ENCODE measurements at regions not wholly inside any gene's neighbourhood (a gene's known extent, or its start where the extent isn't known, plus 50 kb on each side); places are given as distances from the start of the nearest gene placed in this dataset.

- intact Hi-C loops (cut with micrococcal nuclease; ENCODE audit: unreplicated experiment) (no loop called here), in situ Hi-C loops (cut with HindIII; ENCODE audit: extremely low pct_ligation_motif_present, low pct_unique_long_range_greater_than_20kb) (no loop called here)
- DNase-seq (ENCODE audit: low spot score), result no peak
- Histone ChIP-seq H3K4me3 (replicated peaks in 1 of 3; ENCODE audit: insufficient read depth in 1 of 3, low read depth in 2 of 3, low read length in 3 of 3) (no peak overlapping the region), H3K4me1 (ENCODE audit: insufficient read depth, low read length) (no peaks in the 10 kb centered on the region), H3K9ac (ENCODE audit: insufficient read depth, low read depth, low read length) (no peak overlapping the region), H3K79me2 (ENCODE audit: insufficient read depth, low read length) (no peaks in the 10 kb centered on the region), H3K27me3 (ENCODE audit: control insufficient read depth in 1 of 2, insufficient read depth in 2 of 2, low read length in 2 of 2) (no peaks in the 10 kb centered on the region), H3K36me3 (replicated peaks in 1 of 2; ENCODE audit: control insufficient read depth in 1 of 2, insufficient read depth in 2 of 2, low read length in 2 of 2) (no peaks in the 10 kb centered on the region), H2AFZ (ENCODE audit: low read length) (no peak overlapping the region), H3K4me2 (ENCODE audit: low read depth, low read length) (no peak overlapping the region), H3K9me3 (ENCODE audit: low read length) (peaks cover 63% of the 10 kb centered on the region), H4K20me1 (ENCODE audit: insufficient read depth, low read length) (no peaks in the 10 kb centered on the region), H3K27ac (ENCODE audit: extremely low read length, insufficient read depth, low read length) (no peak overlapping the region)
- ChIA-PET POLR2A (no interaction called here), CTCF (ENCODE audit: low intra/inter-chr PET ratio, low total read pairs) (no interaction called here)
- no TSS peak for BruUV-seq (replicated peaks)
- FAIRE-seq, result no peak
- ATAC-seq, result no peak
- 0% methylated on average over 4 of the region's 4 CpGs for WGBS (ENCODE audit: low lambda C conversion rate)
- TF ChIP-seq, protein P1, sequence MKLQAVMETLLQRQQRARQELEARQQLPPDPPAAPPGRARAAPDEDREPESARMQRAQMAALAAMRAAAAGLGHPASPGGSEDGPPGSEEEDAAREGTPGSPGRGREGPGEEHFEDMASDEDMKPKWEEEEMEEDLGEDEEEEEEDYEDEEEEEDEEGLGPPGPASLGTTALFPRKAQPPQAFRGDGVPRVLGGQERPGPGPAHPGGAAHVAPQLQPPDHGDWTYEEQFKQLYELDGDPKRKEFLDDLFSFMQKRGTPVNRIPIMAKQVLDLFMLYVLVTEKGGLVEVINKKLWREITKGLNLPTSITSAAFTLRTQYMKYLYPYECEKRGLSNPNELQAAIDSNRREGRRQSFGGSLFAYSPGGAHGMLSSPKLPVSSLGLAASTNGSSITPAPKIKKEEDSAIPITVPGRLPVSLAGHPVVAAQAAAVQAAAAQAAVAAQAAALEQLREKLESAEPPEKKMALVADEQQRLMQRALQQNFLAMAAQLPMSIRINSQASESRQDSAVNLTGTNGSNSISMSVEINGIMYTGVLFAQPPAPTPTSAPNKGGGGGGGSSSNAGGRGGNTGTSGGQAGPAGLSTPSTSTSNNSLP (IDR thresholded peaks at IDR 0.05; ENCODE audit: low read depth, low read length), result no peak
- TF ChIP-seq ZIK1 (CRISPR knock-in tag; IDR thresholded peaks at IDR 0.05; ENCODE audit: borderline replicate concordance, low read depth), result no peak
- no peak for TF ChIP-seq ZMYM3 (CRISPR knock-in tag; IDR thresholded peaks at IDR 0.05)
- TF ChIP-seq SAFB2 (CRISPR knock-in tag; IDR thresholded peaks at IDR 0.05; ENCODE audit: borderline replicate concordance, low read depth), result no peak
- TF ChIP-seq, protein P2, sequence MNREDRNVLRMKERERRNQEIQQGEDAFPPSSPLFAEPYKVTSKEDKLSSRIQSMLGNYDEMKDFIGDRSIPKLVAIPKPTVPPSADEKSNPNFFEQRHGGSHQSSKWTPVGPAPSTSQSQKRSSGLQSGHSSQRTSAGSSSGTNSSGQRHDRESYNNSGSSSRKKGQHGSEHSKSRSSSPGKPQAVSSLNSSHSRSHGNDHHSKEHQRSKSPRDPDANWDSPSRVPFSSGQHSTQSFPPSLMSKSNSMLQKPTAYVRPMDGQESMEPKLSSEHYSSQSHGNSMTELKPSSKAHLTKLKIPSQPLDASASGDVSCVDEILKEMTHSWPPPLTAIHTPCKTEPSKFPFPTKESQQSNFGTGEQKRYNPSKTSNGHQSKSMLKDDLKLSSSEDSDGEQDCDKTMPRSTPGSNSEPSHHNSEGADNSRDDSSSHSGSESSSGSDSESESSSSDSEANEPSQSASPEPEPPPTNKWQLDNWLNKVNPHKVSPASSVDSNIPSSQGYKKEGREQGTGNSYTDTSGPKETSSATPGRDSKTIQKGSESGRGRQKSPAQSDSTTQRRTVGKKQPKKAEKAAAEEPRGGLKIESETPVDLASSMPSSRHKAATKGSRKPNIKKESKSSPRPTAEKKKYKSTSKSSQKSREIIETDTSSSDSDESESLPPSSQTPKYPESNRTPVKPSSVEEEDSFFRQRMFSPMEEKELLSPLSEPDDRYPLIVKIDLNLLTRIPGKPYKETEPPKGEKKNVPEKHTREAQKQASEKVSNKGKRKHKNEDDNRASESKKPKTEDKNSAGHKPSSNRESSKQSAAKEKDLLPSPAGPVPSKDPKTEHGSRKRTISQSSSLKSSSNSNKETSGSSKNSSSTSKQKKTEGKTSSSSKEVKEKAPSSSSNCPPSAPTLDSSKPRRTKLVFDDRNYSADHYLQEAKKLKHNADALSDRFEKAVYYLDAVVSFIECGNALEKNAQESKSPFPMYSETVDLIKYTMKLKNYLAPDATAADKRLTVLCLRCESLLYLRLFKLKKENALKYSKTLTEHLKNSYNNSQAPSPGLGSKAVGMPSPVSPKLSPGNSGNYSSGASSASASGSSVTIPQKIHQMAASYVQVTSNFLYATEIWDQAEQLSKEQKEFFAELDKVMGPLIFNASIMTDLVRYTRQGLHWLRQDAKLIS (CRISPR knock-in tag; IDR thresholded peaks at IDR 0.05), result no peak
- TF ChIP-seq ZNF761 (CRISPR knock-in tag; conservative IDR thresholded peaks at IDR 0.05), result no peak
- TF ChIP-seq, protein P3, sequence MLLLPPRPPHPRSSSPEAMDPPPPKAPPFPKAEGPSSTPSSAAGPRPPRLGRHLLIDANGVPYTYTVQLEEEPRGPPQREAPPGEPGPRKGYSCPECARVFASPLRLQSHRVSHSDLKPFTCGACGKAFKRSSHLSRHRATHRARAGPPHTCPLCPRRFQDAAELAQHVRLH (CRISPR knock-in tag; IDR thresholded peaks at IDR 0.05; ENCODE audit: borderline replicate concordance, low read depth), result no peak
These were observed 959.7 kb upstream of the LCORL start for GRCh38 chr4:18981234-18981615.

Data from HepG2 (cell line).